Mucosa of rectum (tissue), 2 donors: ENCODE measurements at regions not wholly inside any gene's neighbourhood (a gene's known extent, or its start where the extent isn't known, plus 50 kb on each side); places are given as distances from the start of the nearest gene placed in this dataset.
"Not testable (repeated sequence)": the region's sequence is repeated elsewhere in the genome, so short reads cannot be mapped to it uniquely, and the experiment has no call there.

ENCODE experiments used
- H3K27ac ChIP-seq, 2 donors: one replicate each; pipeline ENCODE4 v1.7.0; 2013; ENCODE audit warnings: inconsistent platforms in 2 of 2, low read depth in 2 of 2, low read length in 2 of 2
- H3K27me3 ChIP-seq, 2 donors: one replicate each; pipeline ENCODE4 v1.7.0; 2013; ENCODE audit warnings: low read length in 2 of 2; ENCODE audit not compliant: control insufficient read depth in 2 of 2, insufficient read depth in 2 of 2
- H3K36me3 ChIP-seq, 2 donors: one replicate each; pipeline ENCODE4 v1.7.0; 2013; ENCODE audit warnings: low read length in 2 of 2; ENCODE audit not compliant: control insufficient read depth in 2 of 2, insufficient read depth in 2 of 2
- H3K4me1 ChIP-seq, 2 donors: one replicate each; pipeline ENCODE4 v1.7.0; 2013; ENCODE audit warnings: low read length in 2 of 2, mild to moderate bottlenecking in 1 of 2; ENCODE audit not compliant: control insufficient read depth in 2 of 2, insufficient read depth in 2 of 2
- H3K4me3 ChIP-seq, 2 donors: one replicate each; pipeline ENCODE4 v1.7.0; 2013; ENCODE audit warnings: low read length in 2 of 2
- H3K9ac ChIP-seq, 2 donors: one replicate each; pipeline ENCODE4 v1.7.0; 2013; ENCODE audit warnings: low read length in 2 of 2, low read depth in 1 of 2, mild to moderate bottlenecking in 1 of 2
- H3K9me3 ChIP-seq, 2 donors: one replicate each; pipeline ENCODE4 v1.7.0; 2013; ENCODE audit warnings: low read length in 2 of 2; ENCODE audit not compliant: control insufficient read depth in 2 of 2
- donor health status: healthy.
- donor health status: Normal muscosa, but diverticular disease.

GRCh38 chr21:27860314-27860955 is 893.5 kb upstream of the ADAMTS5 start:
- H3K27ac ChIP-seq, H3K27me3 ChIP-seq: not testable (repeated sequence)

GRCh38 chr21:27858053-27858825 is 891.4 kb upstream of the ADAMTS5 start:
- not testable (repeated sequence) for H3K4me3 ChIP-seq, H3K9ac ChIP-seq, H3K27ac ChIP-seq, H3K36me3 ChIP-seq, H3K9me3 ChIP-seq, H3K4me1 ChIP-seq, H3K27me3 ChIP-seq

More at GRCh38 chr21:27860314-27860955, 893.5 kb upstream of the ADAMTS5 start:
- H3K9me3 ChIP-seq, H3K9ac ChIP-seq, H3K36me3 ChIP-seq, H3K4me1 ChIP-seq, H3K4me3 ChIP-seq: not testable (repeated sequence)

- H3K27ac ChIP-seq, H3K9ac ChIP-seq, H3K27me3 ChIP-seq, H3K4me3 ChIP-seq, H3K4me1 ChIP-seq, H3K9me3 ChIP-seq, H3K36me3 ChIP-seq: not testable (repeated sequence)
These were observed 890.1 kb upstream of the ADAMTS5 start for GRCh38 chr21:27856988-27857387.

GRCh38 chr21:27841084-27841672 is 874.3 kb upstream of the ADAMTS5 start:
- H3K4me3 ChIP-seq, result no peak overlapping the region
- H3K4me1 ChIP-seq, result no peaks in the 10 kb centered on the region
- H3K27me3 ChIP-seq, result no peaks in the 10 kb centered on the region
- no peaks in the 10 kb centered on the region for H3K36me3 ChIP-seq
- no peak overlapping the region for H3K9ac ChIP-seq
- H3K27ac ChIP-seq, result no peak overlapping the region
- no peaks in the 10 kb centered on the region for H3K9me3 ChIP-seq

- Histone ChIP-seq H3K27ac (no peak overlapping the region), H3K36me3 (no peaks in the 10 kb centered on the region), H3K9ac (no peak overlapping the region), H3K4me1 (no peaks in the 10 kb centered on the region), H3K27me3 (no peaks in the 10 kb centered on the region), H3K9me3 (no peaks in the 10 kb centered on the region), H3K4me3 (no peak overlapping the region)
These were observed 873.4 kb upstream of the ADAMTS5 start for GRCh38 chr21:27840262-27840661.

GRCh38 chr21:27839512-27840115 is 872.7 kb upstream of the ADAMTS5 start:
- no peak overlapping the region for H3K4me3 ChIP-seq
- H3K9ac ChIP-seq, result no peak overlapping the region
- no peaks in the 10 kb centered on the region for H3K27me3 ChIP-seq
- no peaks in the 10 kb centered on the region for H3K9me3 ChIP-seq
- H3K36me3 ChIP-seq, result no peaks in the 10 kb centered on the region
- H3K27ac ChIP-seq, result no peak overlapping the region
- H3K4me1 ChIP-seq, result no peaks in the 10 kb centered on the region

GRCh38 chr21:27838573-27838972 is 871.7 kb upstream of the ADAMTS5 start:
- no peak overlapping the region for H3K27ac ChIP-seq
- no peaks in the 10 kb centered on the region for H3K36me3 ChIP-seq
- H3K9me3 ChIP-seq, result no peaks in the 10 kb centered on the region
- no peaks in the 10 kb centered on the region for H3K27me3 ChIP-seq
- no peak overlapping the region for H3K9ac ChIP-seq
- no peak overlapping the region for H3K4me3 ChIP-seq
- H3K4me1 ChIP-seq, result no peaks in the 10 kb centered on the region

- H3K9ac ChIP-seq, result no peak overlapping the region
- no peaks in the 10 kb centered on the region for H3K4me1 ChIP-seq
- H3K27ac ChIP-seq, result no peak overlapping the region
- no peaks in the 10 kb centered on the region for H3K27me3 ChIP-seq
- no peaks in the 10 kb centered on the region for H3K36me3 ChIP-seq
- H3K4me3 ChIP-seq, result no peak overlapping the region
- no peaks in the 10 kb centered on the region for H3K9me3 ChIP-seq
These were observed 871.0 kb upstream of the ADAMTS5 start for GRCh38 chr21:27837936-27838335.

GRCh38 chr21:27833298-27833697 is 866.4 kb upstream of the ADAMTS5 start:
- Histone ChIP-seq H3K4me1 (no peaks in the 10 kb centered on the region), H3K9me3 (no peaks in the 10 kb centered on the region), H3K36me3 (no peaks in the 10 kb centered on the region), H3K9ac (no peak overlapping the region), H3K27ac (no peak overlapping the region), H3K27me3 (no peaks in the 10 kb centered on the region), H3K4me3 (no peak overlapping the region)
